Pancreas (tissue), 10 donors: ENCODE measurements at regions not wholly inside any gene's neighbourhood (a gene's known extent, or its start where the extent isn't known, plus 50 kb on each side); places are given as distances from the start of the nearest gene placed in this dataset.

Experiments
- ATAC-seq, 4 donors: fragments of 200-7000 bp; cut with Tn5 transposase; one replicate each; pipeline versions ENCODE4 v1.8.0 to v1.9.1; 2020; ENCODE audit warnings: mild to moderate bottlenecking in 4 of 4, moderate library complexity in 4 of 4
- DNase-seq, 6 donors: peaks; one replicate each; pipeline ENCODE4 v3.0.0-alpha.2; 2020
- FAIRE-seq: peaks from 2 replicates; lab custom pipeline; 2012; peaks lifted over from hg19 to GRCh38; lab: Jason Lieb, UNC
- H3K27ac ChIP-seq, 4 donors: fragments of 200-600 bp; sonication (generic); 1 replicate in 3 of 4; 2 replicates in 1 of 4; pipeline versions ENCODE4 v1.5.0 to v1.8.0; 2020
- H3K27me3 ChIP-seq, 4 donors: fragments of 200-600 bp; one replicate each; pipeline ENCODE4 v1.8.0; 2021
- H3K36me3 ChIP-seq, 3 donors: fragments of 200-600 bp; sonication (generic) in 1 of 3; one replicate each; pipeline versions ENCODE4 v1.5.0 to v1.8.0; 2020 to 2021
- H3K4me1 ChIP-seq, 3 donors: fragments of 200-600 bp; one replicate each; pipeline ENCODE4 v1.8.0; 2021
- H3K4me3 ChIP-seq, 4 donors: fragments of 200-600 bp; sonication (generic) in 2 of 4; one replicate each; pipeline versions ENCODE4 v1.5.0 to v1.8.0; 2020 to 2021
- H3K9me3 ChIP-seq, 4 donors: fragments of 200-600 bp; one replicate each; pipeline ENCODE4 v1.8.0; 2021
- CTCF ChIP-seq, 4 donors: fragments of 200-600 bp; sonication (generic) in 3 of 4; IDR thresholded peaks; one replicate each; pipeline versions ENCODE4 v1.5.0 to v1.8.0; 2021; ENCODE audit warnings: antibody characterized with exemption in 4 of 4
- WGBS, 2 donors: extraction: QIAGEN DNeasy Blood & Tissue Kit; methylation state at CpG; one replicate each; pipeline ENCODE4 v1.1.7; 2013; 5-methylcytosine and 5-hydroxymethylcytosine counted together
- intact Hi-C, 3 donors: fragments of 100-400 bp; cut with DNase I; formaldehyde crosslinking; loops; one replicate each; pipeline versions ENCODE4 v1.11.1 to v1.14.2; 2022
- donor health status: healthy with polysubstance abuse.
- donor health status: DM: no; HTN: no; CAD: no; lungs with moderate emphysema.
- donor health status: DM: no; HTN: no; CAD: no.
- donor health status: control.
- donor health status: control.
- donor health status: Bipolar disorder and iron deficiency.
- donor health status: DM: yes; HTN: yes; CAD: no.
- donor health status: DM: no; HTN: no; CAD: no.
- donor health status: DM: no; HTN: no; CAD: no.
- donor health status: DM: yes; HTN: yes; CAD: no.

- H3K9me3 ChIP-seq, result no peaks in the 10 kb centered on the region
- ATAC-seq (no peak), DNase-seq (no peak), FAIRE-seq (no peak)
- TF ChIP-seq CTCF (IDR thresholded peaks at IDR 0.05), result no peak
- no peak overlapping the region for H3K4me3 ChIP-seq
- 65 to 86% methylated on average over 4 of the region's 4 CpGs for WGBS, 2 donors
- H3K27ac ChIP-seq, result no peak overlapping the region
- H3K27me3 ChIP-seq, result peaks cover 0 to 3% (median 0%) of the 10 kb centered on the region in 4 donors
- no peaks in the 10 kb centered on the region for H3K36me3 ChIP-seq
- no peaks in the 10 kb centered on the region for H3K4me1 ChIP-seq
- intact Hi-C loops, result no loop called here
Observed at GRCh38 chr15:92315144-92315543, 78.5 kb upstream of the ST8SIA2 start.

GRCh38 chr15:92315595-92316211 lies 78.0 kb upstream of the ST8SIA2 start:
- TF ChIP-seq CTCF (IDR thresholded peaks at IDR 0.05), result no peak
- H3K9me3 ChIP-seq, result no peaks in the 10 kb centered on the region
- WGBS, 2 donors, result 21 to 27% methylated on average over 2 of the region's 2 CpGs
- no peaks in the 10 kb centered on the region for H3K36me3 ChIP-seq
- no peak for FAIRE-seq
- H3K4me3 ChIP-seq, result no peak overlapping the region
- H3K27ac ChIP-seq, result no peak overlapping the region
- H3K4me1 ChIP-seq, result no peaks in the 10 kb centered on the region
- DNase-seq, result no peak
- peaks cover 0 to 3% (median 0%) of the 10 kb centered on the region in 4 donors for H3K27me3 ChIP-seq
- ATAC-seq, result no peak
- intact Hi-C loops, result no loop called here

- 77% methylated on average over 14 of the region's 14 CpGs for WGBS, 2 donors
- no peaks in the 10 kb centered on the region for H3K4me1 ChIP-seq
- no peak for DNase-seq
- TF ChIP-seq CTCF (IDR thresholded peaks at IDR 0.05), result no peak
- no peaks in the 10 kb centered on the region for H3K36me3 ChIP-seq
- intact Hi-C loops, result no loop called here
- H3K27me3 ChIP-seq, result peaks cover 0 to 3% (median 0%) of the 10 kb centered on the region in 4 donors
- H3K9me3 ChIP-seq, result no peaks in the 10 kb centered on the region
- no peak for ATAC-seq
- H3K27ac ChIP-seq, result no peak overlapping the region
- no peak for FAIRE-seq
- no peak overlapping the region for H3K4me3 ChIP-seq
Observed at GRCh38 chr15:92316586-92317295, 76.9 kb upstream of the ST8SIA2 start.

- no peak for ATAC-seq
- Histone ChIP-seq H3K27ac (no peak overlapping the region), H3K4me1 (no peaks in the 10 kb centered on the region), H3K9me3 (no peaks in the 10 kb centered on the region), H3K4me3 (no peak overlapping the region), H3K36me3 (no peaks in the 10 kb centered on the region), H3K27me3 (peaks cover 0 to 3% (median 0%) of the 10 kb centered on the region in 4 donors)
- no peak for TF ChIP-seq CTCF (IDR thresholded peaks at IDR 0.05)
- FAIRE-seq, result no peak
- no peak for DNase-seq
- WGBS, 2 donors, result 54 to 56% methylated on average over 6 of the region's 6 CpGs
- intact Hi-C loops, result no loop called here
Observed at GRCh38 chr15:92320012-92320699, 73.5 kb upstream of the ST8SIA2 start.
